Activated CD8-positive, alpha-beta T cell treated with anti-CD3 and anti-CD28 coated beads, Interleukin-2, amount 10 ng/mL, durations not matched to agents 7 days and 5 days (primary cell): ENCODE measurements at regions not wholly inside any gene's neighbourhood (a gene's known extent, or its start where the extent isn't known, plus 50 kb on each side); places are given as distances from the start of the nearest gene placed in this dataset.

Experiments
- ATAC-seq: fragments of 150-1000 bp; cut with Tn5 transposase; one replicate; pipeline ENCODE4 v1.10.0; 2021; ENCODE audit warnings: moderate library complexity
- CTCF ChIA-PET: fragments of 350-600 bp; sonication (Branson Sonifier 250); formaldehyde crosslinking; loops from one replicate; lab custom pipeline; 2021; ENCODE audit warnings: antibody characterized with exemption; lab: Charles Lee
- POLR2A ChIA-PET: fragments of 350-600 bp; sonication (Branson Sonifier 250); formaldehyde crosslinking; loops from one replicate; lab custom pipeline; 2021; ENCODE audit warnings: antibody characterized with exemption; lab: Charles Lee
- DNase-seq: peaks from one replicate; pipeline ENCODE4 v3.0.0-alpha.2; 2020
- H3K27ac Mint-ChIP-seq: one replicate; pipeline ENCODE4 v1.8.0; 2021; ENCODE audit warnings: mild to moderate bottlenecking, mixed read lengths
- H3K27me3 Mint-ChIP-seq: one replicate; pipeline ENCODE4 v1.8.0; 2021; ENCODE audit warnings: low read depth, mixed read lengths
- H3K36me3 Mint-ChIP-seq: one replicate; pipeline ENCODE4 v1.8.0; 2021; ENCODE audit warnings: low read depth, mixed read lengths
- H3K4me1 Mint-ChIP-seq: one replicate; pipeline ENCODE4 v1.8.0; 2021; ENCODE audit warnings: low read depth, mixed read lengths
- H3K4me3 Mint-ChIP-seq: one replicate; pipeline ENCODE4 v1.8.0; 2021; ENCODE audit warnings: mild to moderate bottlenecking, mixed read lengths
- H3K9me3 Mint-ChIP-seq: one replicate; pipeline ENCODE4 v1.8.0; 2022; ENCODE audit warnings: mixed read lengths; ENCODE audit not compliant: insufficient read depth

DNA sequence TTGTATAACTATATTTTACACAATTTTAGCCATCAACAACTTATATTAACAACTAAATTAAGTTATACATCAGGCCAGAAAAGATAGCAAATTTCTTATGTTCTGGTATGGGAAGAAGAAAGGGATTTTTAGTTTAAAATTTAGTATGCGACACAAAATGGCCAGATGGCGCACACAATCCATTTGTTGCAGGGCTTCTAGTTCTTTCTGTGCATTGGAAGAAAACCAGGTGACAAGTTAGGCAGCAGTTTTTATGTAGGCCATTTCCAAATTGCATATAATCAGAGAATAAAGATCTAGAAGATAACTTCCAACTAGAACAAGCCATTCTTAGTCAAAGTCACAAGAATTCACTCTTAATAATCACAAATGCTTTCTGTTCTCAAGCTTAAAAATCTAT is 230.1 kb upstream of the ZNF717 start:
- ChIA-PET CTCF (no interaction called here), POLR2A (no interaction called here)
- Mint-ChIP-seq H3K27me3 (no peaks in the 10 kb centered on the region), H3K36me3 (no peaks in the 10 kb centered on the region), H3K9me3 (peaks cover 17% of the 10 kb centered on the region), H3K27ac (no peak overlapping the region), H3K4me1 (no peaks in the 10 kb centered on the region), H3K4me3 (no peak overlapping the region)
- DNase-seq, result no peak
- ATAC-seq, result no peak

- Mint-ChIP-seq H3K4me3 (no peak overlapping the region), H3K4me1 (no peaks in the 10 kb centered on the region), H3K27me3 (no peaks in the 10 kb centered on the region), H3K36me3 (no peaks in the 10 kb centered on the region), H3K9me3 (peaks cover 21% of the 10 kb centered on the region), H3K27ac (no peak overlapping the region)
- ChIA-PET POLR2A (no interaction called here), CTCF (no interaction called here)
- no peak for DNase-seq
- ATAC-seq, result no peak
These were observed 230.8 kb upstream of the ZNF717 start for GRCh38 chr3:76016111-76016510.

- Mint-ChIP-seq H3K36me3 (no peaks in the 10 kb centered on the region), H3K27ac (no peak overlapping the region), H3K4me1 (no peaks in the 10 kb centered on the region), H3K27me3 (no peaks in the 10 kb centered on the region), H3K4me3 (no peak overlapping the region), H3K9me3 (peaks cover 19% of the 10 kb centered on the region)
- ATAC-seq (no peak), DNase-seq (no peak)
- POLR2A ChIA-PET, result no interaction called here
- CTCF ChIA-PET, result no interaction called here
These were observed 231.6 kb upstream of the ZNF717 start for GRCh38 chr3:76016769-76017439.

DNA sequence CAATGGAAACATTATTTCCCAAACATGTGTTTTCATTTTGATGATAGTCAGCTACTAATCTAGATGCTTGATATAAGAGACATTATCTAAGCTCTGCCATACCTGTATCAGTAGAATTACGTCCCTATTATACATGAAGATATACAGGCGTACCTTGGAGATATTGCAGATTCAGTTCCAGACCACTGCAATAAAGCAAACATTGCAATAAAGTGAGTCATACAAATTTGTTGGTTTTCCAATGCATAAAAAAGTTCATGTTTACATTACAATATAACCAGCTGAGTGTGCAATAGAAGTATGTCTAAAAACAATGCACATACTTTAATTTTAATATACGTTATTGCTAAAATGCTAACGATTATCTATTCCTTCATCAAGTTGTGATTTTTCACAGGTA is 236.0 kb upstream of the ZNF717 start:
- Mint-ChIP-seq H3K4me1 (no peaks in the 10 kb centered on the region), H3K27me3 (no peaks in the 10 kb centered on the region), H3K9me3 (peaks cover 9% of the 10 kb centered on the region), H3K27ac (no peak overlapping the region), H3K36me3 (no peaks in the 10 kb centered on the region), H3K4me3 (no peak overlapping the region)
- ChIA-PET POLR2A (no interaction called here), CTCF (no interaction called here)
- ATAC-seq, result no peak
- DNase-seq, result no peak

DNA sequence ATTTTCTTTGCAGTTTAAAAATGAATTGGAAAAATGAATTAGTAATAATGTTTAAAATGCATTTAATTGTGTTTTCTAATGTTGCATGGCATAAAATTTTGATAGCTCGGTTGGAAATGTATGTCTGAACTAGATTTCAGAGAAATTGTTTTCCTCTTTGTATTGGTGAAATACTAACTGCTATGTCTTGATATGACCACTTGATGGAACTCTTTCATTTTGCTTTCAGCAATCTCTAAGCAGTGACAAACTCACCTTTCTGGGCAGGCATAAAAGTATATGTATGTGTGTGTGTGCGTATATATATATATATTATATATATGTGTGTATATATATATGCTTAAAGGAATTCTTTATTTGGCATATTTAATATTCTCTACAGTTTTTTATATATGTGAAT is 239.3 kb upstream of the ZNF717 start:
- no peak overlapping the region for H3K27ac Mint-ChIP-seq
- H3K9me3 Mint-ChIP-seq, result peaks cover 16% of the 10 kb centered on the region
- ChIA-PET POLR2A (no interaction called here), CTCF (no interaction called here)
- H3K4me3 Mint-ChIP-seq, result no peak overlapping the region
- DNase-seq (no peak), ATAC-seq (no peak)
- H3K36me3 Mint-ChIP-seq, result no peaks in the 10 kb centered on the region
- H3K4me1 Mint-ChIP-seq, result no peaks in the 10 kb centered on the region
- H3K27me3 Mint-ChIP-seq, result no peaks in the 10 kb centered on the region

DNA sequence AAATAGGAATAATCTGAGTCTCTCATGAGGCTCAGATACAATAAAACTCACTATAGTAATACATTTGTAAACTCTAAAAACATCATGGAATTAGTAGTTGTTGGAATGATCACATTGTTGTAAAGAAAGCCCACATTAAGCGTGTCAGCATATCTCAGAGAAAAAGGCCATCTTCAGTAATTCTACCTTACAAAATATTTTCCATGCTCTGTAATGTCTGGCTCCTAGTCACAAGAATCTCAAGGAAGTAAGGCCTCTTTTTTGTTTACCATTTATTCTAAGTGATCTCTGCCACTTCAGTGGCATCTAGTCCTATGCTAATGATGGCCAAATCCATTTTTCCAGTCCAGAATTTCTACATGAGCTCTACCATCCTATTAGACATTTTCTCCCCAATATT is 240.2 kb upstream of the ZNF717 start:
- POLR2A ChIA-PET, result no interaction called here
- DNase-seq (no peak), ATAC-seq (no peak)
- no peak overlapping the region for H3K27ac Mint-ChIP-seq
- H3K9me3 Mint-ChIP-seq, result peaks cover 14% of the 10 kb centered on the region
- no peak overlapping the region for H3K4me3 Mint-ChIP-seq
- CTCF ChIA-PET, result no interaction called here
- H3K36me3 Mint-ChIP-seq, result no peaks in the 10 kb centered on the region
- H3K27me3 Mint-ChIP-seq, result no peaks in the 10 kb centered on the region
- no peaks in the 10 kb centered on the region for H3K4me1 Mint-ChIP-seq

DNA sequence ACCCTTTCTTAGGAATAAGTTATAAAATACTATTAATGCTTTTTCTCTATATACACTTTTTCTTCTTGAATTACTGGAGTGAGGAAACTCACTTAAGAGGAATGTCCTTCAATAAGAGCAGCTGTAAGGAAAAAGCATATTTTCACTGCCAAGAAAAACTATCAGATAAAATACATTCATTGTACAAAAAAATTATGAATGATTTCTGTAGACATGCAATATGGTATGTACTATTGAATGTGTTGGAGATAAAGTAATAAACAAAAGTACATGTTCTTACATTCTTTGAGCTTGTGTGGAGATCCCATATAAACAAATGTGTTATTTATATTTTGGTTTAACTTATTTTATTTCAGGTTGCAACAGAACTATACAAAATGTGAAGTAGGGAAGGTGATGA is 241.0 kb upstream of the ZNF717 start:
- Mint-ChIP-seq H3K4me3 (no peak overlapping the region), H3K4me1 (no peaks in the 10 kb centered on the region), H3K36me3 (no peaks in the 10 kb centered on the region), H3K9me3 (peaks cover 9% of the 10 kb centered on the region), H3K27ac (no peak overlapping the region), H3K27me3 (no peaks in the 10 kb centered on the region)
- ChIA-PET POLR2A (no interaction called here), CTCF (interaction anchor here (0.5 kb wide), 1 partner anchor 119 kb away, joined by 4 read pairs; no protein-coding TSS in a partner anchor)
- DNase-seq (no peak), ATAC-seq (no peak)

DNA sequence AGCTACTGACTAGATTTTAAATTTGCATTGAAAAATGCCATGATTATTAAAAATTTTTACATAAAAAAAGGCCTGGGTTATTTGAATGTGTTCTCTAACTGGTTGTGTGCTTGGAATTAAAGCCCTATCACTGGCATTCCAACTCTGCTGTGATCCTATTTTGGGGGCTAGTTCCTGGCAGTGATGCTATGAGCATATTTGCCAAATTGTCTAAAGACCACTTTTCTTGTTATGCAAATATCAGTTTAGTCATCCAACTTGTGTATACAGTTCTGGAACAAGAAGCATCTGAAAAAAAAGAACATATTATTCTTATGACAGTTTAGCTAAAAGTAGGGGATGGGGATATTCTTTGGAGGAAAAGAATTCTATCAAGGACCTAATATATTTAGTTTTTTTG is 243.4 kb upstream of the ZNF717 start:
- Mint-ChIP-seq H3K27ac (no peak overlapping the region), H3K9me3 (peaks cover 19% of the 10 kb centered on the region), H3K4me3 (no peak overlapping the region), H3K27me3 (no peaks in the 10 kb centered on the region), H3K36me3 (no peaks in the 10 kb centered on the region), H3K4me1 (no peaks in the 10 kb centered on the region)
- POLR2A ChIA-PET, result no interaction called here
- DNase-seq (no peak), ATAC-seq (no peak)
- CTCF ChIA-PET, result no interaction called here

DNA sequence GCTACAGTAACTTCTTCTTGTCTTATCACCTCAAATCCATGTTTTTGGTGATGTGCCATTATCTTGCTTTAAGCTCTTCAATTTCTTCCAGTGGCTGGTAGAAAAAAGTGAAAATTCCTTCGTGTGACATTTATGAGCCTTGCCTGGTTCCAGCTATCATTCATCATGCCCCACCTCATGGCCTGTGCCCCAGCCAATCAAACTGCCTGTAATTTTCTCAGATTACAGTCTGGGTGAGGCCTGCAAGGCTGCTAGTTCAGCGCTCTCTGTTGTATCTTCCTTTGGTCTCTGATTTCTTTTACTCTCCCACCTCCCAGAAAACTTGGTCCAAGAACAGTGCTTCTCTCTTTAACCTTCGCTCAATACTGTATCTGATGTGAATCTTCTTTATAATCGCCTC is 249.3 kb upstream of the ZNF717 start:
- Mint-ChIP-seq H3K4me3 (no peak overlapping the region), H3K27me3 (no peaks in the 10 kb centered on the region), H3K4me1 (no peaks in the 10 kb centered on the region), H3K9me3 (peaks cover 20% of the 10 kb centered on the region), H3K27ac (no peak overlapping the region), H3K36me3 (no peaks in the 10 kb centered on the region)
- ChIA-PET POLR2A (interaction anchor here (0.7 kb wide), 1 partner anchor 56 kb away, joined by 3 read pairs; no protein-coding TSS in a partner anchor), CTCF (no interaction called here)
- ATAC-seq (no peak), DNase-seq (no peak)

- no peak overlapping the region for H3K4me3 Mint-ChIP-seq
- no peak for DNase-seq
- no peaks in the 10 kb centered on the region for H3K27me3 Mint-ChIP-seq
- no peak for ATAC-seq
- no peaks in the 10 kb centered on the region for H3K36me3 Mint-ChIP-seq
- H3K9me3 Mint-ChIP-seq, result peaks cover 20% of the 10 kb centered on the region
- H3K4me1 Mint-ChIP-seq, result no peaks in the 10 kb centered on the region
- ChIA-PET CTCF (no interaction called here), POLR2A (interaction anchor here (0.7 kb wide), 1 partner anchor 56 kb away, joined by 3 read pairs; no protein-coding TSS in a partner anchor)
- H3K27ac Mint-ChIP-seq, result no peak overlapping the region
These were observed 249.8 kb upstream of the ZNF717 start for GRCh38 chr3:76035117-76035516.

- H3K27ac Mint-ChIP-seq, result no peak overlapping the region
- H3K27me3 Mint-ChIP-seq, result no peaks in the 10 kb centered on the region
- DNase-seq (no peak), ATAC-seq (no peak)
- ChIA-PET CTCF (no interaction called here), POLR2A (no interaction called here)
- H3K36me3 Mint-ChIP-seq, result no peaks in the 10 kb centered on the region
- no peaks in the 10 kb centered on the region for H3K4me1 Mint-ChIP-seq
- no peak overlapping the region for H3K4me3 Mint-ChIP-seq
- H3K9me3 Mint-ChIP-seq, result peaks cover 10% of the 10 kb centered on the region
These were observed 253.6 kb upstream of the ZNF717 start for GRCh38 chr3:76038949-76039348.

GRCh38 chr3:76039431-76039830 is 254.1 kb upstream of the ZNF717 start:
- Mint-ChIP-seq H3K27me3 (no peaks in the 10 kb centered on the region), H3K9me3 (peaks cover 10% of the 10 kb centered on the region), H3K4me1 (no peaks in the 10 kb centered on the region), H3K4me3 (no peak overlapping the region), H3K27ac (no peak overlapping the region), H3K36me3 (no peaks in the 10 kb centered on the region)
- CTCF ChIA-PET, result no interaction called here
- no peak for ATAC-seq
- DNase-seq, result no peak
- POLR2A ChIA-PET, result no interaction called here

- ATAC-seq (no peak), DNase-seq (no peak)
- ChIA-PET POLR2A (no interaction called here), CTCF (no interaction called here)
- no peak overlapping the region for H3K27ac Mint-ChIP-seq
- no peaks in the 10 kb centered on the region for H3K36me3 Mint-ChIP-seq
- H3K4me3 Mint-ChIP-seq, result no peak overlapping the region
- no peaks in the 10 kb centered on the region for H3K4me1 Mint-ChIP-seq
- no peaks in the 10 kb centered on the region for H3K27me3 Mint-ChIP-seq
- H3K9me3 Mint-ChIP-seq, result no peaks in the 10 kb centered on the region
These were observed 255.6 kb upstream of the ZNF717 start for GRCh38 chr3:76040946-76041345.
